Vagina (tissue), 2 donors: ENCODE measurements at regions not wholly inside any gene's neighbourhood (a gene's known extent, or its start where the extent isn't known, plus 50 kb on each side); places are given as distances from the start of the nearest gene placed in this dataset.

ENCODE experiments used
- POLR2A ChIP-seq, 2 donors: fragments of 450-650 bp; IDR thresholded peaks; one replicate each; pipeline ENCODE4 v1.6.1; 2017; ENCODE audit warnings: antibody characterized with exemption in 2 of 2, mild to moderate bottlenecking in 2 of 2, moderate library complexity in 2 of 2
- TF ChIP-seq, protein P1 (sequence below), 3 experiments: fragments of 450-650 bp in 2 of 3; fragments of 200-600 bp in 1 of 3; sonication (generic) in 1 of 3; IDR thresholded peaks; one replicate each; pipeline ENCODE4 v1.5.1; 2017 to 2019; ENCODE audit warnings: antibody characterized with exemption in 3 of 3, mild to moderate bottlenecking in 2 of 3, moderate library complexity in 2 of 3

GRCh38 chr20:2212456-2213015 is 83.3 kb upstream of the TGM3 start:
- TF ChIP-seq, protein P1, sequence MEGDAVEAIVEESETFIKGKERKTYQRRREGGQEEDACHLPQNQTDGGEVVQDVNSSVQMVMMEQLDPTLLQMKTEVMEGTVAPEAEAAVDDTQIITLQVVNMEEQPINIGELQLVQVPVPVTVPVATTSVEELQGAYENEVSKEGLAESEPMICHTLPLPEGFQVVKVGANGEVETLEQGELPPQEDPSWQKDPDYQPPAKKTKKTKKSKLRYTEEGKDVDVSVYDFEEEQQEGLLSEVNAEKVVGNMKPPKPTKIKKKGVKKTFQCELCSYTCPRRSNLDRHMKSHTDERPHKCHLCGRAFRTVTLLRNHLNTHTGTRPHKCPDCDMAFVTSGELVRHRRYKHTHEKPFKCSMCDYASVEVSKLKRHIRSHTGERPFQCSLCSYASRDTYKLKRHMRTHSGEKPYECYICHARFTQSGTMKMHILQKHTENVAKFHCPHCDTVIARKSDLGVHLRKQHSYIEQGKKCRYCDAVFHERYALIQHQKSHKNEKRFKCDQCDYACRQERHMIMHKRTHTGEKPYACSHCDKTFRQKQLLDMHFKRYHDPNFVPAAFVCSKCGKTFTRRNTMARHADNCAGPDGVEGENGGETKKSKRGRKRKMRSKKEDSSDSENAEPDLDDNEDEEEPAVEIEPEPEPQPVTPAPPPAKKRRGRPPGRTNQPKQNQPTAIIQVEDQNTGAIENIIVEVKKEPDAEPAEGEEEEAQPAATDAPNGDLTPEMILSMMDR (IDR thresholded peaks at IDR 0.05): no peak
- TF ChIP-seq POLR2A (IDR thresholded peaks at IDR 0.05): no peak
